K562 (cell line): ENCODE measurements at regions not wholly inside any gene's neighbourhood (a gene's known extent, or its start where the extent isn't known, plus 50 kb on each side); places are given as distances from the start of the nearest gene placed in this dataset.

ENCODE experiments used
- ATAC-seq: fragments of 200-7000 bp; cut with Tn5 transposase; 3 replicates; pipeline ENCODE4 v1.9.1; 2020; ENCODE audit warnings: moderate library complexity
- BruUV-seq: library from RNA; stranded (reverse); fragments of 400-500 nt; replicated peaks from 2 replicates; lab custom pipeline; 2021; lab: Mats Ljungman, UMichigan
- CTCF ChIA-PET: fragments of 300-600 bp; formaldehyde crosslinking; extraction: SDS; loops from one replicate; lab custom pipeline; 2021; ENCODE audit warnings: low intra/inter-chr PET ratio; lab: Yijun Ruan, JAX
- POLR2A ChIA-PET: fragments of 300-600, 350-650 bp; sonication (Branson Sonifier 250); formaldehyde crosslinking; extraction: SDS; loops from one replicate; lab custom pipeline; 2021; ENCODE audit warnings: antibody characterized with exemption, inconsistent platforms; lab: Yijun Ruan, JAX
- DNase-seq, 4 experiments: peaks; one replicate each; pipeline versions ENCODE4 v3.0.0 to v3.0.0-alpha.2; 2011 to 2018; ENCODE audit warnings: low spot score in 3 of 4, mixed read lengths in 3 of 4; ENCODE audit errors: extremely low read depth in 1 of 4
- FAIRE-seq: peaks from 2 replicates; lab custom pipeline; 2011; peaks lifted over from hg19 to GRCh38; lab: Jason Lieb, UNC
- H2AFZ ChIP-seq: 2 replicates; pipeline ENCODE4 v1.6.0; 2011; ENCODE audit warnings: low read depth, low read length, control low read depth, inconsistent platforms
- H3K27ac ChIP-seq: fragments of 200-600 bp; 3 replicates; pipeline ENCODE4 v1.8.0; 2011; ENCODE audit warnings: low read depth, mild to moderate bottlenecking, control low read depth, inconsistent platforms, low read length, moderate library complexity, mixed read lengths; ENCODE audit errors: extremely low read depth
- H3K27me3 ChIP-seq, 2 experiments: fragments of 300-600 bp in 1 of 2; 2 replicates in 1 of 2; 3 replicates in 1 of 2; pipeline versions ENCODE4 v1.6.0 to v1.8.0; 2011; ENCODE audit warnings: inconsistent platforms in 2 of 2, low read length in 2 of 2, mild to moderate bottlenecking in 1 of 2, mixed read lengths in 1 of 2, moderate library complexity in 1 of 2; ENCODE audit not compliant: control insufficient read depth in 2 of 2, insufficient read depth in 2 of 2
- H3K36me3 ChIP-seq: fragments of 300-600 bp; 3 replicates; pipeline ENCODE4 v1.8.0; 2011; ENCODE audit warnings: mild to moderate bottlenecking, low read length, inconsistent platforms; ENCODE audit not compliant: control insufficient read depth, insufficient read depth
- H3K4me1 ChIP-seq, 2 experiments: fragments of 200-600 bp in 1 of 2; replicated peaks in 1 of 2; 2 replicates in 1 of 2; 3 replicates in 1 of 2; pipeline versions ENCODE4 v1.5.1 to v1.8.0; 2011; ENCODE audit warnings: inconsistent platforms in 2 of 2, low read length in 2 of 2, mild to moderate bottlenecking in 1 of 2, mixed read lengths in 1 of 2, moderate library complexity in 1 of 2; ENCODE audit not compliant: control insufficient read depth in 2 of 2, insufficient read depth in 2 of 2
- H3K4me2 ChIP-seq: 2 replicates; pipeline ENCODE4 v1.6.1; 2011; ENCODE audit warnings: low read length, control low read depth, inconsistent platforms, mixed read lengths; ENCODE audit not compliant: insufficient read depth
- H3K4me3 ChIP-seq: fragments of 200-600 bp; sonication (generic), shearing (Covaris generic); 2 replicates; pipeline ENCODE4 v1.5.1; 2016; ENCODE audit warnings: control low read depth, inconsistent platforms
- H3K79me2 ChIP-seq: fragments of 200-600 bp; 3 replicates; pipeline ENCODE4 v1.8.0; 2011; ENCODE audit warnings: low read length, inconsistent platforms; ENCODE audit not compliant: control insufficient read depth, insufficient read depth
- H3K9ac ChIP-seq, 2 experiments: 2 replicates each; pipeline versions ENCODE4 v1.6.0 to v1.6.1; 2011; ENCODE audit warnings: low read depth in 2 of 2, low read length in 2 of 2, control low read depth in 1 of 2, inconsistent platforms in 1 of 2, mild to moderate bottlenecking in 1 of 2, mixed read lengths in 1 of 2; ENCODE audit not compliant: insufficient read depth in 1 of 2
- H3K9me1 ChIP-seq: one replicate; pipeline ENCODE4 v1.6.0; 2011; ENCODE audit warnings: inconsistent platforms, mild to moderate bottlenecking, low read length, moderate library complexity; ENCODE audit not compliant: control insufficient read depth, insufficient read depth
- H3K9me3 ChIP-seq: replicated peaks from 2 replicates; pipeline ENCODE4 v1.5.1; 2011; ENCODE audit warnings: low read depth, low read length, inconsistent platforms; ENCODE audit not compliant: control insufficient read depth, insufficient read depth
- H4K20me1 ChIP-seq: replicated peaks from 2 replicates; pipeline ENCODE4 v1.6.1; 2011; ENCODE audit warnings: low read length, inconsistent platforms, mixed read lengths; ENCODE audit not compliant: control insufficient read depth, insufficient read depth
- ATF6 ChIP-seq: sonication (generic); formaldehyde crosslinking; IDR thresholded peaks from 2 replicates; pipeline ENCODE4 v1.4.0; 2020; ENCODE audit warnings: mild to moderate bottlenecking, missing genetic modification reagents
- COPS2 ChIP-seq: fragments of 450-650 bp; conservative IDR thresholded peaks from 2 replicates; pipeline ENCODE4 v1.6.1; 2016; ENCODE audit warnings: mild to moderate bottlenecking, moderate library complexity
- FOXA1 ChIP-seq: fragments of 450-650 bp; IDR thresholded peaks from 2 replicates; pipeline ENCODE4 v1.6.1; 2016; ENCODE audit warnings: mild to moderate bottlenecking, borderline replicate concordance
- RBM25 ChIP-seq: fragments of 200-400 bp; formaldehyde crosslinking; IDR thresholded peaks from 2 replicates; pipeline ENCODE4 v1.6.1; 2018; ENCODE audit warnings: low read length, low read depth, moderate library complexity; ENCODE audit not compliant: severe bottlenecking
- RBM34 ChIP-seq: fragments of 200-400 bp; formaldehyde crosslinking; IDR thresholded peaks from 2 replicates; pipeline ENCODE4 v1.6.1; 2018; ENCODE audit warnings: low read length, borderline replicate concordance; ENCODE audit not compliant: insufficient read depth
- SRSF1 ChIP-seq: fragments of 200-400 bp; formaldehyde crosslinking; IDR thresholded peaks from 2 replicates; pipeline ENCODE4 v1.6.1; 2017; ENCODE audit warnings: mild to moderate bottlenecking, low read depth, low read length, moderate library complexity
- TAF15 ChIP-seq: fragments of 200-400 bp; formaldehyde crosslinking; IDR thresholded peaks from 2 replicates; pipeline ENCODE4 v1.6.1; 2017; ENCODE audit warnings: mild to moderate bottlenecking, low read depth, low read length, moderate library complexity
- ZNF699 ChIP-seq: fragments of 250-450 bp; sonication (Bioruptor Pico); IDR thresholded peaks from 2 replicates; pipeline ENCODE4 v1.8.0; 2021; ENCODE audit warnings: mild to moderate bottlenecking, moderate library complexity; ENCODE audit not compliant: insufficient replicate concordance
- WGBS: fragments of 100-300 bp; shearing (Covaris generic); methylation state at CpG from one replicate; pipeline ENCODE4 v1.1.6; 2016; ENCODE audit warnings: low coverage, mixed read lengths; ENCODE audit not compliant: insufficient coverage; ENCODE audit errors: missing lambda C conversion rate; 5-methylcytosine and 5-hydroxymethylcytosine counted together
- in situ Hi-C: fragments of 300-500 bp; cut with MboI; formaldehyde crosslinking; loops from 4 replicates; pipeline ENCODE4 v1.15.0; 2018; ENCODE audit warnings: inconsistent platforms, mixed read lengths
- intact Hi-C: fragments of 100-400 bp; cut with micrococcal nuclease; formaldehyde crosslinking; loops from 2 replicates; pipeline ENCODE4 v1.14.2; 2022

GRCh38 chr10:81007872-81008271 lies 470.2 kb downstream of the SH2D4B start:
- TF ChIP-seq FOXA1: no peak
- TF ChIP-seq, all 486 proteins: peak for 0
- no peaks in the 10 kb centered on the region for H3K36me3 ChIP-seq
- no peak overlapping the region for H3K4me3 ChIP-seq
- H2AFZ ChIP-seq: no peak overlapping the region
- H3K4me2 ChIP-seq: no peak overlapping the region
- ChIA-PET CTCF (no interaction called here), POLR2A (no interaction called here)
- in situ Hi-C loops (no loop called here), intact Hi-C loops (no loop called here)
- BruUV-seq: no TSS peak
- no peaks in the 10 kb centered on the region for H3K27me3 ChIP-seq
- 0% methylated on average over 1 of the region's 1 CpG for WGBS
- H3K9ac ChIP-seq: no peak overlapping the region
- no peaks in the 10 kb centered on the region for H4K20me1 ChIP-seq
- FAIRE-seq (no peak), DNase-seq (no peak), ATAC-seq (no peak)
- H3K27ac ChIP-seq: no peak overlapping the region
- H3K4me1 ChIP-seq: no peaks in the 10 kb centered on the region
- no peaks in the 10 kb centered on the region for H3K9me1 ChIP-seq
- H3K79me2 ChIP-seq: no peaks in the 10 kb centered on the region
- no peaks in the 10 kb centered on the region for H3K9me3 ChIP-seq

DNA sequence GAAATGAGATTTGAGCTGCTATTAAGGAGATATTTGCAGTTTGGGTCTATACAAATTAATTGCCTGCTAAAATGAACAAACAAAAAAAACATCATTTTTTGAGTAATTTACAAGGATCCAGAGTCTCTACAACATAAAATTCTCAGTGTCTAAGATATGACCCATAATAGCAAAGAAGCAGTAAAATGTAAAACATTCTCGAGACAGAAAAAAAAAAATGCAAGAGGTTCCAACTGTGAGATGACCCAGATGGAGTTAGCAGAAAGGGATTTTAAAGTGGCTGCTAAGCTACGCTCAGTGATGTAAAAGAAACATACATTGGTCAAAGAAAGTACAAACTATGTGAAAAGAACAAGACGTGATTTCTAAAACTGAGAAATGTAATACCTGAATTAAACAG lies 471.0 kb downstream of the SH2D4B start:
- in situ Hi-C loops: no loop called here

More for the DNA sequence above, 471.0 kb downstream of the SH2D4B start:
- CTCF ChIA-PET: no interaction called here
- Histone ChIP-seq H3K4me2 (no peak overlapping the region), H3K27me3 (no peaks in the 10 kb centered on the region), H3K27ac (no peak overlapping the region), H3K9me1 (no peaks in the 10 kb centered on the region), H3K36me3 (no peaks in the 10 kb centered on the region), H3K4me3 (no peak overlapping the region), H3K79me2 (no peaks in the 10 kb centered on the region), H3K9ac (no peak overlapping the region), H4K20me1 (no peaks in the 10 kb centered on the region), H2AFZ (no peak overlapping the region), H3K4me1 (no peaks in the 10 kb centered on the region), H3K9me3 (no peaks in the 10 kb centered on the region)
- no TSS peak for BruUV-seq
- no peak for DNase-seq
- 2% methylated on average over 3 of the region's 3 CpGs for WGBS
- intact Hi-C loops: no loop called here
- ATAC-seq: no peak
- TF ChIP-seq COPS2 (no peak), TAF15 (no peak), SRSF1 (no peak), RBM34 (no peak), ATF6 (CRISPR knock-in tag) (no peak), ZNF699 (CRISPR knock-in tag) (no peak), RBM25 (no peak)
- no peak for FAIRE-seq
- POLR2A ChIA-PET: no interaction called here
